Esophagus muscularis mucosa (tissue), 4 donors: ENCODE measurements at regions not wholly inside any gene's neighbourhood (a gene's known extent, or its start where the extent isn't known, plus 50 kb on each side); places are given as distances from the start of the nearest gene placed in this dataset.

ENCODE experiments used
- DNase-seq: peaks from one replicate; pipeline ENCODE4 v3.0.0-alpha.2; 2017; ENCODE audit errors: extremely low spot score
- H3K27ac ChIP-seq, 4 donors: fragments of 200-600 bp; sonication (generic); replicated peaks in 1 of 4; 1 replicate in 3 of 4; 2 replicates in 1 of 4; pipeline ENCODE4 v1.5.1; 2016 to 2019; ENCODE audit warnings: mild to moderate bottlenecking in 1 of 4
- H3K27me3 ChIP-seq, 4 donors: fragments of 200-600 bp; sonication (generic); one replicate each; pipeline versions ENCODE4 v1.5.1 to v1.6.0; 2016 to 2019
- H3K36me3 ChIP-seq, 4 donors: fragments of 200-600 bp; sonication (generic); one replicate each; pipeline ENCODE4 v1.5.1; 2016 to 2019
- H3K4me1 ChIP-seq, 4 donors: fragments of 200-600 bp; sonication (generic); one replicate each; pipeline ENCODE4 v1.5.1; 2016 to 2019
- H3K4me3 ChIP-seq, 4 donors: fragments of 200-600 bp; sonication (generic); 1 replicate in 2 of 4; 2 replicates in 2 of 4; pipeline ENCODE4 v1.5.1; 2016 to 2019; ENCODE audit warnings: mild to moderate bottlenecking in 4 of 4, moderate library complexity in 1 of 4
- H3K9me3 ChIP-seq, 4 donors: fragments of 200-600 bp; sonication (generic); 1 replicate in 3 of 4; 2 replicates in 1 of 4; pipeline ENCODE4 v1.5.1; 2016 to 2019
- CTCF ChIP-seq, 3 experiments: fragments of 200-600 bp in 2 of 3; fragments of 450-650 bp in 1 of 3; sonication (generic) in 2 of 3; IDR thresholded peaks; one replicate each; pipeline ENCODE4 v1.5.1; 2017 to 2019; ENCODE audit warnings: antibody characterized with exemption in 3 of 3, mild to moderate bottlenecking in 2 of 3, moderate library complexity in 1 of 3
- EP300 ChIP-seq: sonication (generic); formaldehyde crosslinking; IDR thresholded peaks from one replicate; pipeline ENCODE4 v1.6.1; 2017; ENCODE audit warnings: antibody characterized with exemption
- POLR2A ChIP-seq: fragments of 450-650 bp; IDR thresholded peaks from one replicate; pipeline ENCODE4 v1.6.1; 2017; ENCODE audit warnings: antibody characterized with exemption, moderate library complexity, mild to moderate bottlenecking, low read depth
- POLR2AphosphoS5 ChIP-seq, 2 donors: sonication (generic); formaldehyde crosslinking; IDR thresholded peaks; one replicate each; pipeline ENCODE4 v1.6.1; 2017; ENCODE audit warnings: antibody characterized with exemption in 2 of 2
- WGBS: methylation state at CpG from one replicate; pipeline ENCODE4 v1.1.5; 2018; 5-methylcytosine and 5-hydroxymethylcytosine counted together
- intact Hi-C: fragments of 100-400 bp; cut with DNase I; formaldehyde crosslinking; loops from one replicate; pipeline ENCODE4 v1.15.1; 2023

DNA sequence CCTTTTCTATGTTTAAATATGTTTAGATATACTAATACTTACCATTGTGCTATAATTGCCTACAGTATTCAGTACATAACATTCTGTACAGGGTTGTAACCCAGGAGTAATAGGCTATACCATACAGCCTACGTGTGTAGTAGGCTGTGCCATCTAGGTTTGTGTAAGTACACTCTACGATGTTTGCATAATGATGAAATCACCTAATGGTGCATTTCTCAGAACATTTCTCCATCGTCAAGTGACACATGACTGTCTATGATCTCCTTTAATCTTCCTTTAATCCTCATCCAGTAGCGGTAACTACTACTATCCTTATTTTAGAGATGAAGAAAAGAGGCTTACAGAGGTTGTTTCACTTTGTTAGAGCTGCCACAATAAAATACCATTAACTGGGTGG is 369.2 kb downstream of the PLK2 start:
- no peaks in the 10 kb centered on the region for H3K27me3 ChIP-seq
- no peaks in the 10 kb centered on the region for H3K4me1 ChIP-seq
- TF ChIP-seq CTCF (IDR thresholded peaks at IDR 0.05) (no peak), POLR2A (no peak), EP300 (no peak), POLR2AphosphoS5 (IDR thresholded peaks at IDR 0.05) (no peak)
- no peak overlapping the region for H3K4me3 ChIP-seq
- WGBS, result 98% methylated on average over 4 of the region's 4 CpGs
- DNase-seq, result no peak
- H3K9me3 ChIP-seq, result no peaks in the 10 kb centered on the region
- intact Hi-C loops, result no loop called here
- H3K36me3 ChIP-seq, result no peaks in the 10 kb centered on the region
- no peak overlapping the region for H3K27ac ChIP-seq

- DNase-seq, result no peak
- Histone ChIP-seq H3K9me3 (no peaks in the 10 kb centered on the region), H3K4me3 (no peak overlapping the region), H3K27me3 (no peaks in the 10 kb centered on the region), H3K4me1 (no peaks in the 10 kb centered on the region), H3K27ac (no peak overlapping the region), H3K36me3 (no peaks in the 10 kb centered on the region)
- no peak for TF ChIP-seq POLR2AphosphoS5 (IDR thresholded peaks at IDR 0.05)
- TF ChIP-seq POLR2A, result no peak
- no peak for TF ChIP-seq CTCF (IDR thresholded peaks at IDR 0.05)
- no peak for TF ChIP-seq EP300
- intact Hi-C loops, result no loop called here
- WGBS, result 72% methylated on average over 5 of the region's 5 CpGs
These were observed 370.9 kb downstream of the PLK2 start for GRCh38 chr5:58088941-58089340.

- WGBS, result 79% methylated on average over 2 of the region's 2 CpGs
- no peak for DNase-seq
- Histone ChIP-seq H3K36me3 (no peaks in the 10 kb centered on the region), H3K27me3 (no peaks in the 10 kb centered on the region), H3K27ac (no peak overlapping the region), H3K4me3 (no peak overlapping the region), H3K9me3 (no peaks in the 10 kb centered on the region), H3K4me1 (no peaks in the 10 kb centered on the region)
- intact Hi-C loops, result no loop called here
- TF ChIP-seq CTCF (IDR thresholded peaks at IDR 0.05), result no peak
- no peak for TF ChIP-seq POLR2AphosphoS5 (IDR thresholded peaks at IDR 0.05)
- no peak for TF ChIP-seq EP300
- no peak for TF ChIP-seq POLR2A
These were observed 372.0 kb downstream of the PLK2 start for GRCh38 chr5:58087905-58088304.

DNA sequence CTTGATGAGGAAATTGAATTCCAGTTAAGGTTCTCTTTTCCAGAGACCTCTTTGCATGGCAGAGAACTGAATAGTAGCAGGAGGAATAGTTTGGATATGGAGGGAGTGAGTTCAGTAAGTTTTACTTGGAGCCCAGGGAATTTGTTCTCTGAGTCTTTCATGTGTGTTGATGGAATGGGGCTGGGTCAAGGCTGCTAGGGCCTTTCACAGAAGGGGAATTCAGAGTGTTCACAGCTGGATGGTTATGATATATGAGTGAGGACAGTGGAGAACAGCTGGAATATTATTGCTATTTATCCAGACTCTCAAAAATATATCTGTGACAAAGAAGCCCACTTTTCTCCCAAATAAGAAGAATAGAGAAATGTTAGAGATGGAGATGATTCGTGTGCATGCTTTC is 372.8 kb downstream of the PLK2 start:
- no peak for TF ChIP-seq POLR2AphosphoS5 (IDR thresholded peaks at IDR 0.05)
- no peak for TF ChIP-seq CTCF (IDR thresholded peaks at IDR 0.05)
- no peak for TF ChIP-seq EP300
- TF ChIP-seq POLR2A, result no peak
- DNase-seq, result no peak
- WGBS, result 50% methylated on average over 1 of the region's 1 CpG
- Histone ChIP-seq H3K4me1 (no peaks in the 10 kb centered on the region), H3K36me3 (no peaks in the 10 kb centered on the region), H3K9me3 (no peaks in the 10 kb centered on the region), H3K27me3 (no peaks in the 10 kb centered on the region), H3K4me3 (no peak overlapping the region), H3K27ac (no peak overlapping the region)
- intact Hi-C loops, result no loop called here

DNA sequence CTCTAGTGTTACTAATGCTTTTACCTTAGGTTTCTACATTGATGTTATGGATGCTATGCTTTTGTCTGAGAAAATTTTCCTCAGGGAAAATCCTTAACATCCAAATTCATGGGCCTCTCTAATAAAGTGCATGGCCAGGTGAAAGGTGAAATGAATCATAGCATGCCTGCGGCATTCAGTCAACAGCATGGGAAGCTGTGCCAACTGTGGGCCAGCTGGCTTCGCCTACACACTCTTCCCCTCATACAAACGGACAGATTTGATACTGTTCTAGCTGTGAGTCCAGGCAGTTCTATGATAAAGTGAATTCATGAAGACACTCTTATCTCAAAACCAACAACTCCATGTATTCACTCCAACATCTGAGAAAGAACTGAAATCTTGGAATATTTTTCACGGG is 374.1 kb downstream of the PLK2 start:
- Histone ChIP-seq H3K4me1 (no peaks in the 10 kb centered on the region), H3K9me3 (no peaks in the 10 kb centered on the region), H3K4me3 (no peak overlapping the region), H3K27ac (no peak overlapping the region), H3K36me3 (no peaks in the 10 kb centered on the region), H3K27me3 (no peaks in the 10 kb centered on the region)
- no peak for DNase-seq
- TF ChIP-seq POLR2AphosphoS5 (IDR thresholded peaks at IDR 0.05), result no peak
- no peak for TF ChIP-seq EP300
- no peak for TF ChIP-seq POLR2A
- TF ChIP-seq CTCF (IDR thresholded peaks at IDR 0.05), result no peak
- 83% methylated on average over 4 of the region's 4 CpGs for WGBS
- intact Hi-C loops, result no loop called here
